HEK293 (cell line): ENCODE measurements at regions not wholly inside any gene's neighbourhood (a gene's known extent, or its start where the extent isn't known, plus 50 kb on each side); places are given as distances from the start of the nearest gene placed in this dataset.

Experiments used
- CTCF ChIP-seq: fragments of 450-650 bp; formaldehyde crosslinking; IDR thresholded peaks from 2 replicates; pipeline ENCODE4 v1.5.1; 2016; ENCODE audit warnings: missing biosample characterization, missing genetic modification characterization
- EGR2 ChIP-seq: fragments of 450-650 bp; formaldehyde crosslinking; IDR thresholded peaks from 2 replicates; pipeline ENCODE4 v1.5.1; 2016; ENCODE audit warnings: low read depth, missing biosample characterization, missing genetic modification characterization
- KLF16 ChIP-seq: fragments of 450-650 bp; formaldehyde crosslinking; IDR thresholded peaks from 2 replicates; pipeline ENCODE4 v1.5.1; 2017; ENCODE audit warnings: missing biosample characterization, missing genetic modification characterization
- KLF7 ChIP-seq: fragments of 450-650 bp; formaldehyde crosslinking; IDR thresholded peaks from 2 replicates; pipeline ENCODE4 v1.5.1; 2016; ENCODE audit warnings: missing biosample characterization, missing genetic modification characterization, borderline replicate concordance
- OSR2 ChIP-seq: fragments of 450-650 bp; formaldehyde crosslinking; IDR thresholded peaks from 2 replicates; pipeline ENCODE4 v1.5.1; 2016; ENCODE audit warnings: missing biosample characterization, missing genetic modification characterization
- PRDM10 ChIP-seq: fragments of 450-650 bp; formaldehyde crosslinking; IDR thresholded peaks from 2 replicates; pipeline ENCODE4 v1.5.1; 2016; ENCODE audit warnings: missing biosample characterization, missing genetic modification characterization
- ZNF423 ChIP-seq: fragments of 450-650 bp; formaldehyde crosslinking; IDR thresholded peaks from 2 replicates; pipeline ENCODE4 v1.5.1; 2016; ENCODE audit warnings: missing biosample characterization, missing genetic modification characterization
- ZNF629 ChIP-seq: fragments of 450-650 bp; formaldehyde crosslinking; IDR thresholded peaks from 2 replicates; pipeline ENCODE4 v1.5.1; 2017; ENCODE audit warnings: missing biosample characterization, missing genetic modification characterization
- ZNF76 ChIP-seq: fragments of 450-650 bp; formaldehyde crosslinking; IDR thresholded peaks from 2 replicates; pipeline ENCODE4; 2016; ENCODE audit warnings: low read depth, missing biosample characterization, missing genetic modification characterization, borderline replicate concordance

GRCh38 chr12:32981139-32981538, 84.6 kb upstream of the PKP2 start:
- TF ChIP-seq ZNF423 (no peak), CTCF (tag by site-specific recombination) (no peak), ZNF629 (tag by site-specific recombination) (no peak), EGR2 (no peak), OSR2 (no peak), ZNF76 (tag by site-specific recombination) (no peak), KLF7 (tag by site-specific recombination) (no peak), PRDM10 (tag by site-specific recombination) (no peak), KLF16 (tag by site-specific recombination) (no peak)
